ENCODE measurements at regions not wholly inside any gene's neighbourhood (a gene's known extent, or its start where the extent isn't known, plus 50 kb on each side); places are given as distances from the start of the nearest gene placed in this dataset.

- Histone ChIP-seq H3K27ac (ENCODE audit: low read depth, low read length, poor library complexity, severe bottlenecking) (no peak overlapping the region), H3K9me3 (ENCODE audit: low read length) (no peaks in the 10 kb centered on the region), H2AFZ (ENCODE audit: low read length) (no peak overlapping the region), H3K36me3 (ENCODE audit: insufficient read depth, low read length) (no peaks in the 10 kb centered on the region), H3F3A (ENCODE audit: insufficient read depth, low read length) (no peaks in the 10 kb centered on the region), H3K27me3 (ENCODE audit: insufficient read depth, low read length) (no peaks in the 10 kb centered on the region), H3K4me3 (ENCODE audit: low read depth, low read length, poor library complexity, severe bottlenecking) (no peak overlapping the region), H3K4me2 (ENCODE audit: low read length) (no peak overlapping the region), H3K9ac (ENCODE audit: low read length) (no peak overlapping the region), H3K9me2 (ENCODE audit: low read depth, low read length) (no peaks in the 10 kb centered on the region), H3K4me1 (ENCODE audit: insufficient read depth, low read length, severe bottlenecking) (no peaks in the 10 kb centered on the region), H4K20me1 (ENCODE audit: insufficient read depth, low read length) (no peaks in the 10 kb centered on the region), H3K79me2 (ENCODE audit: insufficient read depth, low read length) (no peaks in the 10 kb centered on the region)
- no peak for TF ChIP-seq CTCF (IDR thresholded peaks at IDR 0.05; ENCODE audit: low read length)
These were observed 57.5 kb upstream of the CTLA4 start for GRCh38 chr2:203809991-203810510.

- Histone ChIP-seq H3K27me3 (ENCODE audit: insufficient read depth, low read length) (no peaks in the 10 kb centered on the region), H3K4me3 (ENCODE audit: low read depth, low read length, poor library complexity, severe bottlenecking) (no peak overlapping the region), H3K27ac (ENCODE audit: low read depth, low read length, poor library complexity, severe bottlenecking) (no peak overlapping the region), H3K79me2 (ENCODE audit: insufficient read depth, low read length) (no peaks in the 10 kb centered on the region), H3K9me2 (ENCODE audit: low read depth, low read length) (no peaks in the 10 kb centered on the region), H3F3A (ENCODE audit: insufficient read depth, low read length) (no peaks in the 10 kb centered on the region), H3K36me3 (ENCODE audit: insufficient read depth, low read length) (no peaks in the 10 kb centered on the region), H3K4me1 (ENCODE audit: insufficient read depth, low read length, severe bottlenecking) (no peaks in the 10 kb centered on the region), H4K20me1 (ENCODE audit: insufficient read depth, low read length) (no peaks in the 10 kb centered on the region), H3K4me2 (ENCODE audit: low read length) (no peak overlapping the region), H3K9ac (ENCODE audit: low read length) (no peak overlapping the region), H2AFZ (ENCODE audit: low read length) (no peak overlapping the region), H3K9me3 (ENCODE audit: low read length) (no peaks in the 10 kb centered on the region)
- no peak for TF ChIP-seq EZH2 (IDR thresholded peaks at IDR 0.05; ENCODE audit: borderline replicate concordance, low read length)
- no peak for TF ChIP-seq CTCF (IDR thresholded peaks at IDR 0.05; ENCODE audit: low read length)
These were observed 55.9 kb upstream of the CTLA4 start for GRCh38 chr2:203811491-203812221.

- Histone ChIP-seq H3K9me2 (ENCODE audit: low read depth, low read length) (no peaks in the 10 kb centered on the region), H3K9me3 (ENCODE audit: low read length) (no peaks in the 10 kb centered on the region), H3K27me3 (ENCODE audit: insufficient read depth, low read length) (no peaks in the 10 kb centered on the region), H3K4me3 (ENCODE audit: low read depth, low read length, poor library complexity, severe bottlenecking) (no peak overlapping the region), H3K36me3 (ENCODE audit: insufficient read depth, low read length) (no peaks in the 10 kb centered on the region), H3K9ac (ENCODE audit: low read length) (no peak overlapping the region), H3K4me1 (ENCODE audit: insufficient read depth, low read length, severe bottlenecking) (no peaks in the 10 kb centered on the region), H4K20me1 (ENCODE audit: insufficient read depth, low read length) (no peaks in the 10 kb centered on the region), H2AFZ (ENCODE audit: low read length) (no peak overlapping the region), H3K4me2 (ENCODE audit: low read length) (no peak overlapping the region), H3F3A (ENCODE audit: insufficient read depth, low read length) (no peaks in the 10 kb centered on the region), H3K79me2 (ENCODE audit: insufficient read depth, low read length) (no peaks in the 10 kb centered on the region), H3K27ac (ENCODE audit: low read depth, low read length, poor library complexity, severe bottlenecking) (no peak overlapping the region)
- TF ChIP-seq CTCF (IDR thresholded peaks at IDR 0.05; ENCODE audit: low read length): no peak
- TF ChIP-seq EZH2 (IDR thresholded peaks at IDR 0.05; ENCODE audit: borderline replicate concordance, low read length): no peak
These were observed 55.0 kb upstream of the CTLA4 start for GRCh38 chr2:203812294-203813221.

Data from OCI-LY1 (cell line).